RWPE1 (cell line): ENCODE measurements at regions not wholly inside any gene's neighbourhood (a gene's known extent, or its start where the extent isn't known, plus 50 kb on each side); places are given as distances from the start of the nearest gene placed in this dataset.
"Not testable (repeated sequence)": the region's sequence is repeated elsewhere in the genome, so short reads cannot be mapped to it uniquely, and the experiment has no call there.

Experiments
- CTCF ChIA-PET: fragments of 350-600 bp; sonication (Branson Sonifier 250); formaldehyde crosslinking; extraction: SDS; loops from one replicate; lab custom pipeline; 2021; lab: Yijun Ruan, JAX
- POLR2A ChIA-PET: fragments of 400-600 bp; formaldehyde crosslinking; extraction: SDS; loops from one replicate; lab custom pipeline; 2020; ENCODE audit warnings: antibody characterized with exemption; ENCODE audit not compliant: low non-redundant PET; lab: Yijun Ruan, JAX
- DNase-seq: peaks from one replicate; pipeline ENCODE4 v3.0.0; 2012; ENCODE audit warnings: low spot score
- H3K27ac ChIP-seq: fragments of 450-650 bp; 2 replicates; pipeline ENCODE4 v1.5.1; 2017
- TF ChIP-seq, protein P1 (sequence below): fragments of 450-650 bp; conservative IDR thresholded peaks from 2 replicates; pipeline ENCODE4 v1.5.1; 2017; ENCODE audit warnings: low read depth, mild to moderate bottlenecking

GRCh38 chr2:242048479-242048878 lies 178.9 kb downstream of the RTP5 start:
- H3K27ac ChIP-seq = no peak overlapping the region
- CTCF ChIA-PET = no interaction called here
- TF ChIP-seq, protein P1, sequence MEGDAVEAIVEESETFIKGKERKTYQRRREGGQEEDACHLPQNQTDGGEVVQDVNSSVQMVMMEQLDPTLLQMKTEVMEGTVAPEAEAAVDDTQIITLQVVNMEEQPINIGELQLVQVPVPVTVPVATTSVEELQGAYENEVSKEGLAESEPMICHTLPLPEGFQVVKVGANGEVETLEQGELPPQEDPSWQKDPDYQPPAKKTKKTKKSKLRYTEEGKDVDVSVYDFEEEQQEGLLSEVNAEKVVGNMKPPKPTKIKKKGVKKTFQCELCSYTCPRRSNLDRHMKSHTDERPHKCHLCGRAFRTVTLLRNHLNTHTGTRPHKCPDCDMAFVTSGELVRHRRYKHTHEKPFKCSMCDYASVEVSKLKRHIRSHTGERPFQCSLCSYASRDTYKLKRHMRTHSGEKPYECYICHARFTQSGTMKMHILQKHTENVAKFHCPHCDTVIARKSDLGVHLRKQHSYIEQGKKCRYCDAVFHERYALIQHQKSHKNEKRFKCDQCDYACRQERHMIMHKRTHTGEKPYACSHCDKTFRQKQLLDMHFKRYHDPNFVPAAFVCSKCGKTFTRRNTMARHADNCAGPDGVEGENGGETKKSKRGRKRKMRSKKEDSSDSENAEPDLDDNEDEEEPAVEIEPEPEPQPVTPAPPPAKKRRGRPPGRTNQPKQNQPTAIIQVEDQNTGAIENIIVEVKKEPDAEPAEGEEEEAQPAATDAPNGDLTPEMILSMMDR = no peak
- POLR2A ChIA-PET = no interaction called here
- DNase-seq = no peak

DNA sequence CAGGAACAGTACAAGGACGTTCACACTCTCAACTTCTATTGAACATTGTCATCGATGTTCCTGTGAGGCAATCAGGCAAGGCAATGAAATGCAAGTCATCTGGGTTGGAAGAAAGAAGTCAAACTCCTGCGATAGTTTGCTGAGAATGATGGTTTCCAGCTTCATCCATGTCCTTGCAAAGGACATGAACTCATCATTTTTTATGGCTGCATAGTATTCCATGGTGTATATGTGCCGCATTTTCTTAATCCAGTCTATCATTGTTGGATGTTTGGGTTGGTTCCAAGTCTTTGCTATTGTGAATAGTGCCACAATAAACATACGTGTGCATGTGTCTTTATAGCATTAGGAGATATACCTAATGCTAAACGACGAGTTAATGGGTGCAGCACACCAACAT lies 180.0 kb downstream of the RTP5 start:
- CTCF ChIA-PET, H3K27ac ChIP-seq, DNase-seq, POLR2A ChIA-PET: not testable (repeated sequence)

DNA sequence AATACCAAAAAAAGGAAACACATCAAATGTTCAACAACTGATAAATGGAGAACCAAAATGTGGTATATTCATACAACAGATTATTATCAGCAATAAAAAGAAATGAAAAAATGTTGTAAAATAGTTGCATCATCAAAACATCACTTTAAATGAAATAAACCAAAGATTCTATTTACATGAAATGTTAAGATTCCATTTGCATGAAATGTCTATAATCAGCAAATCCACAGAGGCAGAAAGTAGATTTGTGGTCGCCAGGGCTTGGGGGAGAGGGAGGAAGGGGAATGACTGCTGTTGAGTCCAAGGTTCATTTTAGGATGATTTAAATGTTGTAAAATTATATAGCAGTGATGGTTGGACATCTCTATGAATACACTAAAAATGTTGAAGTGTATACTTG lies 181.9 kb downstream of the RTP5 start:
- no peak for DNase-seq
- ChIA-PET POLR2A (no interaction called here), CTCF (no interaction called here)
- no peak overlapping the region for H3K27ac ChIP-seq
- TF ChIP-seq, protein P1 = no peak

DNA sequence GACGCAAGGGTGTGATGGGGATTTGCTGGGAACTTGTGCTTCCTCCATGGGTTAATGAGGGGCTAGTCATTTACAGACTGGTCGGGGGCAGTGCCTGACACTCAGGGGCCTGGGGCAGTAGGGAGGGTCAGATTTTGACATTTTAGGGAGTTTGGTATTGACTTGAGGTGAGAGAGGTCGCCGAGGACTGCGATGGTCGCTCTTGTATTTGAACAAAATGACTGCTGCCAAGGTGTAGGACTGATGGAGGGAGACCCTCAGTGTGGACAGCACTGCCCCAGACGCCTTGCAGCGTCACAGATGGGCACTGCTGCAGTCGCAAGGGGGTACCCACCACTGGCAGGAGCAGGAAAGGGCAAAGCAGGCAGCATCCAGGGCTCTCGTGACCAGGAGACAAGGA lies 182.9 kb downstream of the RTP5 start:
- ChIA-PET POLR2A (no interaction called here), CTCF (no interaction called here)
- TF ChIP-seq, protein P1 = no peak
- no peak overlapping the region for H3K27ac ChIP-seq
- no peak for DNase-seq

GRCh38 chr2:242053921-242054320 lies 184.4 kb downstream of the RTP5 start:
- H3K27ac ChIP-seq = no peak overlapping the region
- DNase-seq = no peak
- CTCF ChIA-PET = interaction anchor here (0.7 kb wide), 1 partner anchor 243 kb away, joined by 3 read pairs; no protein-coding TSS in a partner anchor
- TF ChIP-seq, protein P1 = no peak
- POLR2A ChIA-PET = no interaction called here

DNA sequence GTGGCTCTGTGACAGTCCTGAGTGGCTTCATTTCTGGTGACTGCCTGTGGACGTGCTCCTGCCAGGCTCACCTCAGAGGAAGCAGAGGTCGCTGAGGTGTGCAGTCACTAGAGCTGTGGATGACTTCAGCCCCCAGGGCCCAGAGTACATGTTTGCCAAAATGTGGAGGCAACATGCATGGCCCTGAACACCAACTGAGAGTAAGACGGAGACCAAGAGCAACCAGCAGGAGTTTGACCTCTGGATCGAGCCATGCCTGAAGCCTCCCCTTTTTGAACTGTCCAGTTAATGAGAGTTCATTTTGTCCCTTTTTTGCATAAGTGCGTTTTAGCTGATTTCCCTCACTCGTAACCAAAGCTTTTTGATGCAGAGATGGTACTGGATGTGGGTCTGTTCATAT lies 184.9 kb downstream of the RTP5 start:
- no peak overlapping the region for H3K27ac ChIP-seq
- TF ChIP-seq, protein P1 = no peak
- ChIA-PET POLR2A (no interaction called here), CTCF (no interaction called here)
- DNase-seq = no peak

GRCh38 chr2:242054881-242055801 lies 185.6 kb downstream of the RTP5 start:
- CTCF ChIA-PET = no interaction called here
- TF ChIP-seq, protein P1 = no peak
- no peak overlapping the region for H3K27ac ChIP-seq
- no peak for DNase-seq
- POLR2A ChIA-PET = no interaction called here
